ENCODE measurements at regions not wholly inside any gene's neighbourhood (a gene's known extent, or its start where the extent isn't known, plus 50 kb on each side); places are given as distances from the start of the nearest gene placed in this dataset.

DNA sequence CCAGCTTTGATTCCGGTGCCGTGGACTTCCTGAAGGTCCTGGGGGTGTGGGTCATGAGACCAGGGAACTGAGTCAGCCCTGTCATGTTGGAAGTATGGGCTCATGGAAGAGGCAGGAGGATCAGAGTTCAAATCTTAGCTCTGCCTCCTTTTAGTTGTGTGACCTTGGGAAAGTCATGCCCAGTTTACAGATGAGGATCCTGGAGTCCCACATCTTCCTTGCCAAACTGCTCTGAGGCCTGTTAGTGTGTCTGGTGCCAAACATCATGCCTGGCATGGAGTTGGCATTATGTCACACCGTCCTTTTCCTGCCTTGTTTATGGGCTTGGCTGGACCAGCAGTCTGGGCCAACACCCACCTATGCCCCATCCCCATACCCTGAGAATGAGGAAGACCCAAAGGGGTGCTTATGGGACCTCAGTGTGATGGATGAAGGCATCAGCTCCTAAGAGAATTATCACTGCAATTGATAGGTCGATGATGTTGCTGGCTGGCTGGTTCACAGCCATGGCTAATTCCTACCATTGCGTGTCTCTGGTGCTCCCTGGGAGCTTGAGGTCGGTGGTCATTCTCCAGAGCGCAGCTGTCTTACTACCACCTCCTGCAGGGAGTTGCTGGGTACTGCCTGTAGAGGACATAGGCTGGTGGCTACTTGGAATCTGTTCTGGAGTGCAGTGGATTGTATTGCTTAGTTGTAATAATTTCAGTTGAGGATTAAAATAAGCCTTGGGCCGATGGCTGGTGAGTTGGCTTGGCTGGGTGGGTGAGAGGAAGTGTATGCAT is 140.5 kb upstream of the PITX1 start:
- Histone ChIP-seq H3K36me3 (ENCODE audit: control insufficient read depth, insufficient read depth, low read length) (no peaks in the 10 kb centered on the region), H3K4me3 (ENCODE audit: low read depth, low read length) (no peak overlapping the region), H3K27me3 (ENCODE audit: control insufficient read depth, insufficient read depth, low read length) (peaks cover 21% of the 10 kb centered on the region)
- TF ChIP-seq CTCF (IDR thresholded peaks at IDR 0.05; ENCODE audit: insufficient read depth, low read length, poor library complexity, severe bottlenecking), result no peak
- no peak for DNase-seq (ENCODE audit: low read depth)

GRCh38 chr5:135173662-135174290 is 139.7 kb upstream of the PITX1 start:
- H3K4me3 ChIP-seq (ENCODE audit: low read depth, low read length), result no peak overlapping the region
- peaks cover 20% of the 10 kb centered on the region for H3K27me3 ChIP-seq (ENCODE audit: control insufficient read depth, insufficient read depth, low read length)
- no peak for TF ChIP-seq CTCF (IDR thresholded peaks at IDR 0.05; ENCODE audit: insufficient read depth, low read length, poor library complexity, severe bottlenecking)
- DNase-seq (ENCODE audit: low read depth), result no peak
- H3K36me3 ChIP-seq (ENCODE audit: control insufficient read depth, insufficient read depth, low read length), result no peaks in the 10 kb centered on the region

GRCh38 chr5:135172718-135173117 is 138.7 kb upstream of the PITX1 start:
- no peak for DNase-seq (ENCODE audit: low read depth)
- no peak for TF ChIP-seq CTCF (IDR thresholded peaks at IDR 0.05; ENCODE audit: insufficient read depth, low read length, poor library complexity, severe bottlenecking)
- no peak overlapping the region for H3K4me3 ChIP-seq (ENCODE audit: low read depth, low read length)
- H3K36me3 ChIP-seq (ENCODE audit: control insufficient read depth, insufficient read depth, low read length), result no peaks in the 10 kb centered on the region
- H3K27me3 ChIP-seq (ENCODE audit: control insufficient read depth, insufficient read depth, low read length), result peaks cover 17% of the 10 kb centered on the region

DNA sequence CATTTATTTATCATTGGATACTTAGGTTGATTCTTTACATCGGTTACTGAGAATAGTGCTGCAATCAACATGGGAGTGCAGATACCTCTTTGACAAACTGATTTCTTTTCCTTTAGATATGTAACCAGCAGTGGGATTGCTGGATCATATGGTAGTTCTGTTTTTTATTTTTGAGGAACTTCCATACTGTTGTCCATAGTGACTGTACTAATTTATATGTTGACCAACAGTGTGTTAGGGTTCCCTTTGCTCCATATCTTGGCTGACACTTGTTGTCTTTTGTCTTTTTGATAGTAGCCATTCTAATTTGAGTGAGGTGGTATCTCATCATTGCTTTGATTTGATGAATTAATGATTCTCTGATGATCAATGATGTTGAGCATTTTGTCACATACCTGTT is 137.3 kb upstream of the PITX1 start:
- no peak for DNase-seq (ENCODE audit: low read depth)
- TF ChIP-seq CTCF (IDR thresholded peaks at IDR 0.05; ENCODE audit: insufficient read depth, low read length, poor library complexity, severe bottlenecking), result no peak
- H3K27me3 ChIP-seq (ENCODE audit: control insufficient read depth, insufficient read depth, low read length), result peaks cover 18% of the 10 kb centered on the region
- H3K4me3 ChIP-seq (ENCODE audit: low read depth, low read length), result no peak overlapping the region
- no peaks in the 10 kb centered on the region for H3K36me3 ChIP-seq (ENCODE audit: control insufficient read depth, insufficient read depth, low read length)

GRCh38 chr5:135170500-135170899 is 136.5 kb upstream of the PITX1 start:
- no peaks in the 10 kb centered on the region for H3K36me3 ChIP-seq (ENCODE audit: control insufficient read depth, insufficient read depth, low read length)
- DNase-seq (ENCODE audit: low read depth), result no peak
- H3K4me3 ChIP-seq (ENCODE audit: low read depth, low read length), result no peak overlapping the region
- TF ChIP-seq CTCF (IDR thresholded peaks at IDR 0.05; ENCODE audit: insufficient read depth, low read length, poor library complexity, severe bottlenecking), result no peak
- H3K27me3 ChIP-seq (ENCODE audit: control insufficient read depth, insufficient read depth, low read length), result peaks cover 18% of the 10 kb centered on the region
